ENCODE measurements at regions not wholly inside any gene's neighbourhood (a gene's known extent, or its start where the extent isn't known, plus 50 kb on each side); places are given as distances from the start of the nearest gene placed in this dataset.

DNA sequence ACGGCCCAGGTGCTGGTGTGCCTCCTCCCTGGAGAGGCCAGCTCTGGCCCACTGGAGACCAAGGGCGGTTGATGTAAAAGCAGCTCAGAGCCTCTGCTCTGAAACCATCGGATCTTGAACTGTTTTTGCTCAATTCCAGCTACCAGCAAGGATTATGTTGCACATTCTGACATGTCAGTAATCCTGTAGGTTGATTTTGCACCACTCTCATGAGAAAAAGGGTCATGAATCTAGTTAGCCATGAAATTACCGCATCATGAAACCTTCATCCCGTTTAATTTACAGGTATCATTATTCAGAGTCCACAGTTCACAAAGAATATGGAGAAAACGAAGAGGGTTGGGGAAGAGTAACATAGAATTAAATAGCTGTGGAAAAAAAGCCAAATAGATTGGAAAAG is 120.4 kb upstream of the NSMCE3 start:
- POLR2A ChIA-PET, result no interaction called here
- Histone ChIP-seq H3K36me3 (ENCODE audit: control insufficient read depth in 2 of 2, insufficient read depth in 1 of 2, low read length in 2 of 2) (no peaks in the 10 kb centered on the region), H3K4me1 (ENCODE audit: control insufficient read depth, insufficient read depth, low read length) (no peaks in the 10 kb centered on the region), H3K4me3 (ENCODE audit: low read depth, low read length) (no peak overlapping the region), H3K9me3 (ENCODE audit: control insufficient read depth, insufficient read depth, low read depth, low read length) (no peaks in the 10 kb centered on the region), H3K27ac (ENCODE audit: extremely low read depth, low read depth, low read length) (no peak overlapping the region)
- TF ChIP-seq ZNF658 (tag by site-specific recombination; IDR thresholded peaks at IDR 0.05) (no peak), ZNF112 (tag by site-specific recombination; IDR thresholded peaks at IDR 0.05) (no peak), SETDB1 (IDR thresholded peaks at IDR 0.05; ENCODE audit: insufficient read length, low read length) (no peak), ZNF677 (tag by site-specific recombination; IDR thresholded peaks at IDR 0.05) (no peak), ZNF600 (tag by site-specific recombination; IDR thresholded peaks at IDR 0.05) (no peak), ZNF473 (tag by site-specific recombination; IDR thresholded peaks at IDR 0.05) (no peak), ZNF274 (IDR thresholded peaks at IDR 0.05; ENCODE audit: low read length) (no peak), ZNF274 (tag by site-specific recombination; IDR thresholded peaks at IDR 0.05; ENCODE audit: borderline replicate concordance) (no peak), ZBTB44 (tag by site-specific recombination; IDR thresholded peaks at IDR 0.05) (no peak), ZNF140 (tag by site-specific recombination; IDR thresholded peaks at IDR 0.05) (no peak), GFI1B (tag by site-specific recombination; IDR thresholded peaks at IDR 0.05) (no peak), ZSCAN5A (tag by site-specific recombination; IDR thresholded peaks at IDR 0.05) (no peak), ZBTB17 (tag by site-specific recombination; IDR thresholded peaks at IDR 0.05) (no peak)
- TF ChIP-seq, protein P1, sequence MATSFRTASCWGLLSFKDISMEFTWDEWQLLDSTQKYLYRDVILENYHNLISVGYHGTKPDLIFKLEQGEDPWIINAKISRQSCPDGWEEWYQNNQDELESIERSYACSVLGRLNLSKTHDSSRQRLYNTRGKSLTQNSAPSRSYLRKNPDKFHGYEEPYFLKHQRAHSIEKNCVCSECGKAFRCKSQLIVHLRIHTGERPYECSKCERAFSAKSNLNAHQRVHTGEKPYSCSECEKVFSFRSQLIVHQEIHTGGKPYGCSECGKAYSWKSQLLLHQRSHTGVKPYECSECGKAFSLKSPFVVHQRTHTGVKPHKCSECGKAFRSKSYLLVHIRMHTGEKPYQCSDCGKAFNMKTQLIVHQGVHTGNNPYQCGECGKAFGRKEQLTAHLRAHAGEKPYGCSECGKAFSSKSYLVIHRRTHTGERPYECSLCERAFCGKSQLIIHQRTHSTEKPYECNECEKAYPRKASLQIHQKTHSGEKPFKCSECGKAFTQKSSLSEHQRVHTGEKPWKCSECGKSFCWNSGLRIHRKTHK (tag by site-specific recombination; IDR thresholded peaks at IDR 0.05), result no peak
- TF ChIP-seq, protein P2, sequence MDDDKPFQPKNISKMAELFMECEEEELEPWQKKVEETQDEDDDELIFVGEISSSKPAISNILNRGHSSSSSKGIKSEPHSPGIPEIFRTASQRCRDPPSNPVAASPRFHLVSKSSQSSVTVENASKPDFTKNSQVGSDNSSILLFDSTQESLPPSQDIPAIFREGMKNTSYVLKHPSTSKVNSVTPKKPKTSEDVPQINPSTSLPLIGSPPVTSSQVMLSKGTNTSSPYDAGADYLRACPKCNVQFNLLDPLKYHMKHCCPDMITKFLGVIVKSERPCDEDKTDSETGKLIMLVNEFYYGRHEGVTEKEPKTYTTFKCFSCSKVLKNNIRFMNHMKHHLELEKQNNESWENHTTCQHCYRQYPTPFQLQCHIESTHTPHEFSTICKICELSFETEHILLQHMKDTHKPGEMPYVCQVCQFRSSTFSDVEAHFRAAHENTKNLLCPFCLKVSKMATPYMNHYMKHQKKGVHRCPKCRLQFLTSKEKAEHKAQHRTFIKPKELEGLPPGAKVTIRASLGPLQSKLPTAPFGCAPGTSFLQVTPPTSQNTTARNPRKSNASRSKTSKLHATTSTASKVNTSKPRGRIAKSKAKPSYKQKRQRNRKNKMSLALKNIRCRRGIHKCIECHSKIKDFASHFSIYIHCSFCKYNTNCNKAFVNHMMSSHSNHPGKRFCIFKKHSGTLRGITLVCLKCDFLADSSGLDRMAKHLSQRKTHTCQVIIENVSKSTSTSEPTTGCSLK (tag by site-specific recombination; IDR thresholded peaks at IDR 0.05), result no peak
- CTCF ChIA-PET, result no interaction called here

DNA sequence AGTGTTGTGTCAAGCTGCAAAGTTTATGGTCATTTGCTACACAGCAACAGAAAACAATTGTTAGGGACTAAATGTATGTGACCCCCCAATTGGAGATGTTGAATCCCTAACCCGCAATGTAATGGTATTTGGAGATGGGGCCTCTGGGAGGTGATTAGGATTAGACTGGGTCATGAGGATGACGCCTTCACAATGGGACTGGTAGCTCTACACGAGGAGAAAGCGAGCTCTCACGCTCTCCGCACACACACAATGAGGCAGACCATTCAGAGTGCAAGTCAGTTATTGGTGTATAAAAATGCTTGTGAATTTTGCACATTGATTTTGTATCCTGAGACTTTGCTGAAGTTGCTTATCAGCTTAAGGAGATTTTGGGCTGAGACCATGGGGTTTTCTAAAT is 116.9 kb upstream of the NSMCE3 start:
- CTCF ChIA-PET, result no interaction called here
- Histone ChIP-seq H3K36me3 (ENCODE audit: control insufficient read depth in 2 of 2, insufficient read depth in 1 of 2, low read length in 2 of 2) (no peaks in the 10 kb centered on the region), H3K9me3 (ENCODE audit: control insufficient read depth, insufficient read depth, low read depth, low read length) (no peaks in the 10 kb centered on the region), H3K4me1 (ENCODE audit: control insufficient read depth, insufficient read depth, low read length) (no peaks in the 10 kb centered on the region), H3K27ac (ENCODE audit: extremely low read depth, low read depth, low read length) (no peak overlapping the region), H3K4me3 (ENCODE audit: low read depth, low read length) (no peak overlapping the region)
- no peak for TF ChIP-seq HIC1 (tag by site-specific recombination; IDR thresholded peaks at IDR 0.05)
- TF ChIP-seq ZNF133 (tag by site-specific recombination; IDR thresholded peaks at IDR 0.05), result no peak
- TF ChIP-seq OVOL3 (tag by site-specific recombination; IDR thresholded peaks at IDR 0.05), result no peak
- no peak for TF ChIP-seq ZNF174 (tag by site-specific recombination; IDR thresholded peaks at IDR 0.05)
- TF ChIP-seq, protein P3, sequence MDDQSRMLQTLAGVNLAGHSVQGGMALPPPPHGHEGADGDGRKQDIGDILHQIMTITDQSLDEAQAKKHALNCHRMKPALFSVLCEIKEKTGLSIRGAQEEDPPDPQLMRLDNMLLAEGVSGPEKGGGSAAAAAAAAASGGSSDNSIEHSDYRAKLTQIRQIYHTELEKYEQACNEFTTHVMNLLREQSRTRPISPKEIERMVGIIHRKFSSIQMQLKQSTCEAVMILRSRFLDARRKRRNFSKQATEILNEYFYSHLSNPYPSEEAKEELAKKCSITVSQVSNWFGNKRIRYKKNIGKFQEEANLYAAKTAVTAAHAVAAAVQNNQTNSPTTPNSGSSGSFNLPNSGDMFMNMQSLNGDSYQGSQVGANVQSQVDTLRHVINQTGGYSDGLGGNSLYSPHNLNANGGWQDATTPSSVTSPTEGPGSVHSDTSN (CRISPR knock-in tag; IDR thresholded peaks at IDR 0.05), result no peak
- no peak for TF ChIP-seq ZNF169 (tag by site-specific recombination; IDR thresholded peaks at IDR 0.05)
- no peak for TF ChIP-seq SP2 (tag by site-specific recombination; IDR thresholded peaks at IDR 0.05)
- POLR2A ChIA-PET, result no interaction called here
